Cardiac septum (tissue), 1 donor: ENCODE measurements at regions not wholly inside any gene's neighbourhood (a gene's known extent, or its start where the extent isn't known, plus 50 kb on each side); places are given as distances from the start of the nearest gene placed in this dataset.
"Not testable (repeated sequence)": the region's sequence is repeated elsewhere in the genome, so short reads cannot be mapped to it uniquely, and the experiment has no call there.

Source experiments
- DNase-seq: peaks from one replicate; pipeline ENCODE4 v3.0.0-alpha.2; 2020; ENCODE audit warnings: low spot score
- intact Hi-C: fragments of 100-400 bp; cut with DNase I; formaldehyde crosslinking; loops from one replicate; pipeline ENCODE4 v1.14.0; 2022
- donor health status: DM: no; HTN: no; CAD: no.

GRCh38 chr5:51997949-51998348 lies 614.7 kb downstream of the ISL1 start:
- intact Hi-C loops = no loop called here

GRCh38 chr5:52007230-52007858 lies 624.1 kb downstream of the ISL1 start:
- intact Hi-C loops = loop anchor here (2.0 kb wide), 1 partner anchor 1049 kb away; no protein-coding TSS in a partner anchor
- DNase-seq = no peak

More at GRCh38 chr5:51997949-51998348, 614.7 kb downstream of the ISL1 start:
- DNase-seq = no peak

DNA sequence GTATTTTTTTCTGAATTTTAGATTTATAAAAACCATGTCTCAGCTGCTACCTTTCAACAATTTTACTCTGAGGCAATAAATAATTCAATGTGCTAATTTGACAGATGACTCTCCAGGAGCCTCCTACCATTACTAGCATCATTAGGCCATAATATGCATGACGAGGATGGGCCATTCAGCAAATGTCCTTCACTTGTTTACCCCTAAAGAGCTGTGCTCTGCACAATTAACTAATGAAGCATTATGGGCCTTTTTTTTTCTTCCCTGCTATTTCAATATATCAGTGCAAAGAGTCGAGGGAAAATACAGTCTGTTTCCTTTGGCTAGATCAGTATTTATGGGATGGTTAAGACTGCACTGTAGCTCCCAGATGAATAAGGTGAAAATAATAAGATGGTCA lies 627.2 kb downstream of the ISL1 start:
- intact Hi-C loops = no loop called here

DNA sequence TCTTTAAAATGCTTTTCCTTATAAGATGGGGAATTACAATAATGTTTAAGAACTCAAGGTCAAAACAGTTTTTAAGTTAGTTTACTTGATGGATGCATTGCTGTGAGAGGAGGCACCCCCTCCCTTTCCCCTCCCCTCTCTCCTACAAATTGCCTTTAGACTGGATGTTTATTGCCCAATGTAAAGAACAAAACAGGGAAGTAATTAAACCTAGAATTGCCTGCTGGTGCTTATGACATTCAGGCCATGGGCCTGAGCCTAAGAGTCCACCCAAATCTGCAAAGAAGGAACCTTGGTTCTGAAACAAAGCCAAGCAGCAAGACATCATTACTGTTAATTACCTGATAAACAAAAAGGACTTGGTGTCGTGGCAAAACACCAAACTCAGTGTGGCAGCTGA lies 630.3 kb downstream of the ISL1 start:
- intact Hi-C loops = no loop called here
- DNase-seq = no peak

More for the DNA sequence above, 627.2 kb downstream of the ISL1 start:
- DNase-seq = no peak

GRCh38 chr5:52015760-52016159 lies 632.5 kb downstream of the ISL1 start:
- DNase-seq = no peak
- intact Hi-C loops = no loop called here

- DNase-seq = no peak
- intact Hi-C loops = no loop called here
Observed at GRCh38 chr5:52017567-52017966, 634.3 kb downstream of the ISL1 start.

- intact Hi-C loops = no loop called here
- DNase-seq = no peak
Observed at GRCh38 chr5:52024359-52024758, 641.1 kb downstream of the ISL1 start.

- DNase-seq, intact Hi-C loops: not testable (repeated sequence)
Observed at GRCh38 chr5:52029836-52030235, 646.6 kb downstream of the ISL1 start.

- no peak for DNase-seq
- intact Hi-C loops = no loop called here
Observed at GRCh38 chr5:52041842-52042241, 658.6 kb downstream of the ISL1 start.

DNA sequence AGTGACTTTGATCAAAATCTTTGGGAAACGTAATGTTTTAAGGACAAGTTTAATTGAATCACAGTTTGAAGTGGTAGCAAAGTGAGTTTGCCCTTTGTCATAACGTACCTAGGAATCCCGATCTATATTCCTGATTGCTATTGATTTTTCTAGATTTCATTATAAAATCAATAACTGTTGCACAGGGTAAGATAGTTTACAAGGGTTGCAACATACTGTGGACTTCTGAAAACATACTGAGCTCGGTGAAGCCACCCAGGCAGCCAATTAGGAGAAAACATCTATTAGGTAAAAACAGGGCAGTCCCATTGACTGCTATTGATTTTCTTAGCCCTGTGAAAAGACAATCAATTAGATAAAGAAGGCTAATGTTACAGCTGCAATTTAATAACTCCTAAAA lies 659.9 kb downstream of the ISL1 start:
- intact Hi-C loops = no loop called here
- DNase-seq = no peak

GRCh38 chr5:52043543-52043942 lies 660.3 kb downstream of the ISL1 start:
- intact Hi-C loops = no loop called here
- no peak for DNase-seq

DNA sequence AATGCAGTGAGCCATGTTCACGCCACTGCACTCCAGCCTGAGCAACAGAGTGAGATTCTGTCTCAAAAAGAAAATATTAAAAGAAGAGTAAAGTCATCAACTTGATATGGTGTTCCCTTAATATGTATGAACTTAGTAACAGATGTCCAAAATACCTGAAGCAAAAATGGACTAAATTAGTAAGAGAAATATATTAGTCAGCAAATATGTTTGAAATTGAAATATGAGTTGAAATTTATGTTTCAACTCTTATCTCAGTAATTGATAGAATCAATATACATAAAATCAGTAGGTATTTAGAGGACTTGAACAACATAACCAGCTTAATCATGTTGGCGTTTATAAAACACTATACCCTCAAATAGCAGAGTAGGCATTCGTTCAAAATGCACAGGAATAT lies 668.5 kb downstream of the ISL1 start:
- intact Hi-C loops = no loop called here
- no peak for DNase-seq

DNA sequence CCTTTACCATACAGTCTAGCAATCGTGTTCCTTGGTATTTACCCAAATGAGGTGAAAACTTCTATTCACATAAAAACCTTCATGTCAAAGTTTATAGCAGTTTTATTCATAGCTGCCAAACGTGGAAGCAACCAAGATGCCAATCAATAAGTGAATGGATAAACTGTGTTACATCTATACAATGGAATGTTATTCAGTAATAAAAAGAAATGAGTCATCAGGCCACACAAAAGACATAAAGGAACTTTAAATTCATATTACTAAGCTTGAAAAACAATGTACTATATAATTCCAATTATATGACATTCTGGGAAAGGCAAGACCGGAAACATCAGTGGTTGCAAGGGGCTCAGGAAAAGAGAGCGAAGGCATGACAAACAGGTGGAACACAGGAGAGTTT lies 679.9 kb downstream of the ISL1 start:
- no peak for DNase-seq
- intact Hi-C loops = no loop called here

GRCh38 chr5:52065182-52065581 lies 681.9 kb downstream of the ISL1 start:
- intact Hi-C loops = no loop called here
- no peak for DNase-seq

- intact Hi-C loops = no loop called here
- no peak for DNase-seq
Observed at GRCh38 chr5:52069997-52070396, 686.7 kb downstream of the ISL1 start.

DNA sequence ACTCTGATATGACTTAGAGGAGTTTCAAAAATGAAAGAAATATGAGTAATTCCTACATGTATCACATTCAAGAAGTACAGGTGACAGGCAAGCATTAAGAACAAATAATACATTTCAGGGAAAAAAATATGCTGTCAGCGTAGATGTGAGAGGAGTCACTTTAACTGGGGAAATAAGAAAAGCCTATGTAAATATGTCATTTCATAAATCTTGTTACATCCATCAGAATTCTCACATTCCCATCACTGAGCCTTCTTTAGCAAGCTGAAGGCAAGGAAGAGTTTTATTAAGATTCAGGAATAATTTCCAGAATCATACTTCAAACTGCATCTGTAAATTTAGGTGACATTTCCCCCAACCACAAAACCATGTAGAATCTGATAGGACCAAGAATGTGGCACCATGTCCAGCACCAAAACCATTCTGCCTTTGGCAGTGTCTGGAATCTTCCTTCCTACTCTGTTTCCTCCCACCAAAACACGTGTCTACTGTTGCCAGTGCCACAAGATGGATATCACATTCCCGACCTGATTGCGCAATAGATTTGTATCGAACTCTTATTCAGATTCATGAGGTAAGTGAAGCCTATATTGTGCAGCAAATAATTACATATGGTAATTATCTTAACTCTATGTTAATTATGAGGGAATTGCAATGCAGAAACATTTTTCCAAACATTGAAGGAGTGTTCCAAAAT lies 690.9 kb downstream of the ISL1 start:
- intact Hi-C loops = no loop called here
- DNase-seq = no peak

- intact Hi-C loops = no loop called here
- DNase-seq = no peak
Observed at GRCh38 chr5:52077941-52078815, 694.9 kb downstream of the ISL1 start.

GRCh38 chr5:52102311-52102710 lies 685.4 kb upstream of the ITGA1 start:
- intact Hi-C loops, DNase-seq: not testable (repeated sequence)

- intact Hi-C loops = no loop called here
- DNase-seq = no peak
Observed at GRCh38 chr5:52107210-52107905, 680.4 kb upstream of the ITGA1 start.

DNA sequence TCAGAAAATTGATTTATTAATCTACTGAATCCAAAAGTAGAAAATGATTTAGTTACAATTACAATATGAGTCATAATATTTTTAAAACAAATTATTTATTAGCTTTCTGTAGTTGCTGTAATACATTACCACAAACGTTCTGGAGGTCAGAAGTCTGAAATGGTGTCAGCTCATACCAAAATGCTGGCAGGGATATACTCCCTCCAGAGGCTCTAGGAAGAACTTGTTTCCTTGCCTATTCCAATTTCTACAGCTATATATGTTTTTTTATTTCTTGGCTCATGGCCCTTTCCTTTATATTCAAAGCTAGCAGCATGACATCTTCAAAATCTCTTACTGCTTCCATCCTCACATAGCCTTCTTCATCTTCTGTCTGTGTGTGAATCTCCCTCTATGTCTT lies 667.9 kb upstream of the ITGA1 start:
- DNase-seq = no peak
- intact Hi-C loops = no loop called here
